H1 (cell line): ENCODE measurements at regions not wholly inside any gene's neighbourhood (a gene's known extent, or its start where the extent isn't known, plus 50 kb on each side); places are given as distances from the start of the nearest gene placed in this dataset.
A peak's percentile ranks its signal among the peaks of the same experiment; 100 is the strongest.

Experiments
- ASH2L ChIP-seq: fragments of 200-600, 300-600 bp; sonication (generic); IDR thresholded peaks from one replicate; pipeline ENCODE4 v1.7.1; 2017; ENCODE audit warnings: low read length
- BACH1 ChIP-seq: IDR thresholded peaks from 2 replicates; pipeline ENCODE4 v1.6.1; 2012; ENCODE audit warnings: low read length, improper control_type of control experiment
- BRCA1 ChIP-seq: IDR thresholded peaks from 2 replicates; pipeline ENCODE4 v1.6.1; 2012; ENCODE audit warnings: low read depth, low read length, improper control_type of control experiment
- CTBP2 ChIP-seq: IDR thresholded peaks from 2 replicates; pipeline ENCODE4 v1.7.0; 2011; ENCODE audit warnings: borderline replicate concordance, mild to moderate bottlenecking, moderate library complexity, mixed read lengths, low read length; ENCODE audit not compliant: insufficient read depth, insufficient read length
- EGR1 ChIP-seq: IDR thresholded peaks from 2 replicates; pipeline ENCODE4 v1.6.1; 2011; ENCODE audit warnings: low read depth, low read length, borderline replicate concordance
- EP300 ChIP-seq, 2 experiments: IDR thresholded peaks; 1 replicate in 1 of 2; 2 replicates in 1 of 2; pipeline ENCODE4 v1.6.1; 2011 to 2012; ENCODE audit warnings: low read depth in 2 of 2, low read length in 2 of 2, mild to moderate bottlenecking in 2 of 2, borderline replicate concordance in 1 of 2, inconsistent platforms in 1 of 2, moderate library complexity in 1 of 2
- FOSL1 ChIP-seq: IDR thresholded peaks from 2 replicates; pipeline ENCODE4 v1.6.1; 2011; ENCODE audit warnings: mild to moderate bottlenecking, low read depth, low read length, moderate library complexity; ENCODE audit not compliant: insufficient read depth
- HDAC2 ChIP-seq, 2 experiments: fragments of 300-600 bp in 1 of 2; sonication (generic) in 1 of 2; IDR thresholded peaks; 2 replicates each; pipeline ENCODE4 v1.6.1; 2011 to 2012; ENCODE audit warnings: low read depth in 2 of 2, low read length in 2 of 2, mild to moderate bottlenecking in 2 of 2, moderate library complexity in 2 of 2, borderline replicate concordance in 1 of 2, inconsistent platforms in 1 of 2
- JUND ChIP-seq: IDR thresholded peaks from 2 replicates; pipeline ENCODE4 v1.6.1; 2011; ENCODE audit warnings: mild to moderate bottlenecking, improper control_type of control experiment, low read length
- KDM1A ChIP-seq: fragments of 200-600, 300-600 bp; sonication (generic); IDR thresholded peaks from 2 replicates; pipeline ENCODE4 v1.7.1; 2016; ENCODE audit warnings: mild to moderate bottlenecking, low read length, borderline replicate concordance
- MAX ChIP-seq: IDR thresholded peaks from 2 replicates; pipeline ENCODE4 v1.6.1; 2012; ENCODE audit warnings: inconsistent platforms
- NANOG ChIP-seq: IDR thresholded peaks from 2 replicates; pipeline ENCODE4 v1.6.1; 2011; ENCODE audit warnings: low read length, low read depth, mild to moderate bottlenecking, inconsistent platforms; ENCODE audit not compliant: insufficient read depth, poor library complexity, severe bottlenecking
- NRF1 ChIP-seq: IDR thresholded peaks from 2 replicates; pipeline ENCODE4 v1.6.1; 2011; ENCODE audit warnings: mild to moderate bottlenecking, low read depth, low read length, improper control_type of control experiment
- POLR2AphosphoS5 ChIP-seq: IDR thresholded peaks from 2 replicates; pipeline ENCODE4 v1.6.1; 2011; ENCODE audit warnings: low read depth, low read length
- RAD21 ChIP-seq, 2 experiments: IDR thresholded peaks in 1 of 2; conservative IDR thresholded peaks in 1 of 2; 2 replicates each; pipeline ENCODE4 v1.6.1; 2011; ENCODE audit warnings: low read depth in 2 of 2, low read length in 2 of 2, improper control_type of control experiment in 1 of 2, inconsistent platforms in 1 of 2, mild to moderate bottlenecking in 1 of 2, moderate library complexity in 1 of 2
- RBBP5 ChIP-seq: IDR thresholded peaks from 2 replicates; pipeline ENCODE4 v1.7.1; 2012; ENCODE audit warnings: low read depth, mild to moderate bottlenecking, inconsistent platforms, low read length, moderate library complexity, borderline replicate concordance
- RXRA ChIP-seq: IDR thresholded peaks from 2 replicates; pipeline ENCODE4 v1.6.1; 2011; ENCODE audit warnings: low read depth, mild to moderate bottlenecking, low read length, moderate library complexity; ENCODE audit not compliant: insufficient read depth
- SP4 ChIP-seq: IDR thresholded peaks from 2 replicates; pipeline ENCODE4 v1.6.1; 2012; ENCODE audit warnings: low read length, inconsistent platforms
- TAF1 ChIP-seq: IDR thresholded peaks from 2 replicates; pipeline ENCODE4 v1.6.1; 2011; ENCODE audit warnings: mild to moderate bottlenecking, low read depth, low read length
- TBP ChIP-seq: IDR thresholded peaks from 2 replicates; pipeline ENCODE4 v1.6.1; 2011; ENCODE audit warnings: low read depth, low read length, improper control_type of control experiment
- TCF12 ChIP-seq: IDR thresholded peaks from 2 replicates; pipeline ENCODE4 v1.6.1; 2011; ENCODE audit warnings: low read depth, mild to moderate bottlenecking, low read length
- TEAD4 ChIP-seq: IDR thresholded peaks from 2 replicates; pipeline ENCODE4 v1.6.1; 2012; ENCODE audit warnings: low read depth, low read length, inconsistent platforms, mixed read lengths
- YY1 ChIP-seq: IDR thresholded peaks from 2 replicates; pipeline ENCODE4 v1.6.1; 2011; ENCODE audit warnings: low read depth, mild to moderate bottlenecking, low read length

- TF ChIP-seq MAX (no peak), SP4 (no peak), NANOG (peak; percentile 17), RBBP5 (peak; percentile 80), HDAC2 (IDR thresholded peaks at IDR 0.05; ENCODE audit: borderline replicate concordance in 1 of 2, low read depth in 2 of 2, low read length in 2 of 2) (0 out of 4 replicates have a peak, but pooled peaks of 1 of the 2 experiments have one; percentile 76), JUND (0 out of 2 replicates have a peak, but pooled peaks have one; percentile 23), ASH2L (peak; percentile 87), TEAD4 (peak; percentile 54; the same call in 1 of the 2 replicates), EGR1 (no peak; the same call in 1 of the 2 replicates), KDM1A (no peak), TCF12 (peak; percentile 83; the same call in 1 of the 2 replicates), BACH1 (no peak), BRCA1 (no peak), TAF1 (peak; percentile 47; the same call in 1 of the 2 replicates), FOSL1 (no peak), CTBP2 (no peak), TBP (peak; percentile 56; the same call in 1 of the 2 replicates), RXRA (no peak), POLR2AphosphoS5 (peak; percentile 65; the same call in 1 of the 2 replicates), RAD21 (IDR thresholded peaks at IDR 0.05 in 1 of 2, conservative IDR thresholded peaks at IDR 0.05 in 1 of 2; ENCODE audit: low read depth in 2 of 2, low read length in 2 of 2) (peak; percentile 12 to 13; a peak in 1 of 4 replicates), EP300 (IDR thresholded peaks at IDR 0.05; ENCODE audit: borderline replicate concordance in 1 of 2, low read depth in 2 of 2, low read length in 2 of 2) (peak in 1 of 2 experiments; percentile 90; a peak in 1 of 3 replicates), YY1 (no peak; the same call in none of the 2 replicates), NRF1 (no peak)
These were observed 372.0 kb upstream of the ATP10A start (continued) for GRCh38 chr15:26234976-26235767.
